ENCODE measurements at regions not wholly inside any gene's neighbourhood (a gene's known extent, or its start where the extent isn't known, plus 50 kb on each side); places are given as distances from the start of the nearest gene placed in this dataset.

- FAIRE-seq = no peak
- TF ChIP-seq SPI1 (IDR thresholded peaks at IDR 0.05; ENCODE audit: low read depth, low read length) = no peak
- TF ChIP-seq POLR2A (IDR thresholded peaks at IDR 0.05; ENCODE audit: low read depth, low read length) = no peak
- no peak for TF ChIP-seq PAX5 (IDR thresholded peaks at IDR 0.05; ENCODE audit: insufficient read depth, low read length, severe bottlenecking)
- TF ChIP-seq TAF1 (IDR thresholded peaks at IDR 0.05; ENCODE audit: low read depth, low read length) = no peak
- no peak for TF ChIP-seq POU2F2 (IDR thresholded peaks at IDR 0.05; ENCODE audit: low read depth, low read length)
- no peak for TF ChIP-seq POLR2AphosphoS5 (IDR thresholded peaks at IDR 0.05; ENCODE audit: low read depth, low read length)
- no peak for DNase-seq (ENCODE audit: insufficient read length, low spot score)
Measured at GRCh38 chr18:2070631-2071030, 500.7 kb downstream of the METTL4 start.

- DNase-seq (ENCODE audit: insufficient read length, low spot score) (no peak), FAIRE-seq (no peak)
- TF ChIP-seq POLR2A (IDR thresholded peaks at IDR 0.05; ENCODE audit: low read depth, low read length) (no peak), POU2F2 (IDR thresholded peaks at IDR 0.05; ENCODE audit: low read depth, low read length) (no peak), PAX5 (IDR thresholded peaks at IDR 0.05; ENCODE audit: insufficient read depth, low read length, severe bottlenecking) (no peak), POLR2AphosphoS5 (IDR thresholded peaks at IDR 0.05; ENCODE audit: low read depth, low read length) (no peak), SPI1 (IDR thresholded peaks at IDR 0.05; ENCODE audit: low read depth, low read length) (no peak), TAF1 (IDR thresholded peaks at IDR 0.05; ENCODE audit: low read depth, low read length) (no peak)
Measured at GRCh38 chr18:2075499-2075898, 495.8 kb downstream of the METTL4 start.

- DNase-seq (ENCODE audit: insufficient read length, low spot score) = no peak
- no peak for TF ChIP-seq POU2F2 (IDR thresholded peaks at IDR 0.05; ENCODE audit: low read depth, low read length)
- TF ChIP-seq POLR2A (IDR thresholded peaks at IDR 0.05; ENCODE audit: low read depth, low read length) = no peak
- TF ChIP-seq PAX5 (IDR thresholded peaks at IDR 0.05; ENCODE audit: insufficient read depth, low read length, severe bottlenecking) = no peak
- TF ChIP-seq SPI1 (IDR thresholded peaks at IDR 0.05; ENCODE audit: low read depth, low read length) = no peak
- TF ChIP-seq POLR2AphosphoS5 (IDR thresholded peaks at IDR 0.05; ENCODE audit: low read depth, low read length) = no peak
- no peak for TF ChIP-seq TAF1 (IDR thresholded peaks at IDR 0.05; ENCODE audit: low read depth, low read length)
- no peak for FAIRE-seq
Measured at GRCh38 chr18:2082676-2083075, 488.6 kb downstream of the METTL4 start.

GRCh38 chr18:2083691-2084090 lies 487.6 kb downstream of the METTL4 start:
- TF ChIP-seq POU2F2 (IDR thresholded peaks at IDR 0.05; ENCODE audit: low read depth, low read length) (no peak), POLR2AphosphoS5 (IDR thresholded peaks at IDR 0.05; ENCODE audit: low read depth, low read length) (no peak), TAF1 (IDR thresholded peaks at IDR 0.05; ENCODE audit: low read depth, low read length) (no peak), SPI1 (IDR thresholded peaks at IDR 0.05; ENCODE audit: low read depth, low read length) (no peak), POLR2A (IDR thresholded peaks at IDR 0.05; ENCODE audit: low read depth, low read length) (no peak), PAX5 (IDR thresholded peaks at IDR 0.05; ENCODE audit: insufficient read depth, low read length, severe bottlenecking) (no peak)
- no peak for FAIRE-seq
- DNase-seq (ENCODE audit: insufficient read length, low spot score) = no peak

GRCh38 chr18:2086439-2086838 lies 484.9 kb downstream of the METTL4 start:
- no peak for DNase-seq (ENCODE audit: insufficient read length, low spot score)
- no peak for FAIRE-seq
- TF ChIP-seq TAF1 (IDR thresholded peaks at IDR 0.05; ENCODE audit: low read depth, low read length) = no peak
- TF ChIP-seq POLR2A (IDR thresholded peaks at IDR 0.05; ENCODE audit: low read depth, low read length) = no peak
- no peak for TF ChIP-seq POLR2AphosphoS5 (IDR thresholded peaks at IDR 0.05; ENCODE audit: low read depth, low read length)
- no peak for TF ChIP-seq SPI1 (IDR thresholded peaks at IDR 0.05; ENCODE audit: low read depth, low read length)
- no peak for TF ChIP-seq PAX5 (IDR thresholded peaks at IDR 0.05; ENCODE audit: insufficient read depth, low read length, severe bottlenecking)
- no peak for TF ChIP-seq POU2F2 (IDR thresholded peaks at IDR 0.05; ENCODE audit: low read depth, low read length)

GRCh38 chr18:2087877-2088673 lies 483.2 kb downstream of the METTL4 start:
- FAIRE-seq = no peak
- TF ChIP-seq TAF1 (IDR thresholded peaks at IDR 0.05; ENCODE audit: low read depth, low read length) (no peak), PAX5 (IDR thresholded peaks at IDR 0.05; ENCODE audit: insufficient read depth, low read length, severe bottlenecking) (no peak), POLR2AphosphoS5 (IDR thresholded peaks at IDR 0.05; ENCODE audit: low read depth, low read length) (no peak), POU2F2 (IDR thresholded peaks at IDR 0.05; ENCODE audit: low read depth, low read length) (no peak), POLR2A (IDR thresholded peaks at IDR 0.05; ENCODE audit: low read depth, low read length) (no peak), SPI1 (IDR thresholded peaks at IDR 0.05; ENCODE audit: low read depth, low read length) (no peak)
- no peak for DNase-seq (ENCODE audit: insufficient read length, low spot score)

GRCh38 chr18:2089396-2089795 lies 481.9 kb downstream of the METTL4 start:
- TF ChIP-seq POLR2AphosphoS5 (IDR thresholded peaks at IDR 0.05; ENCODE audit: low read depth, low read length) = no peak
- no peak for TF ChIP-seq PAX5 (IDR thresholded peaks at IDR 0.05; ENCODE audit: insufficient read depth, low read length, severe bottlenecking)
- TF ChIP-seq TAF1 (IDR thresholded peaks at IDR 0.05; ENCODE audit: low read depth, low read length) = no peak
- no peak for TF ChIP-seq POU2F2 (IDR thresholded peaks at IDR 0.05; ENCODE audit: low read depth, low read length)
- no peak for TF ChIP-seq POLR2A (IDR thresholded peaks at IDR 0.05; ENCODE audit: low read depth, low read length)
- no peak for TF ChIP-seq SPI1 (IDR thresholded peaks at IDR 0.05; ENCODE audit: low read depth, low read length)
- DNase-seq (ENCODE audit: insufficient read length, low spot score) (no peak), FAIRE-seq (no peak)

- DNase-seq (ENCODE audit: insufficient read length, low spot score) (no peak), FAIRE-seq (no peak)
- TF ChIP-seq TAF1 (IDR thresholded peaks at IDR 0.05; ENCODE audit: low read depth, low read length) (no peak), POU2F2 (IDR thresholded peaks at IDR 0.05; ENCODE audit: low read depth, low read length) (no peak), POLR2A (IDR thresholded peaks at IDR 0.05; ENCODE audit: low read depth, low read length) (no peak), POLR2AphosphoS5 (IDR thresholded peaks at IDR 0.05; ENCODE audit: low read depth, low read length) (no peak), PAX5 (IDR thresholded peaks at IDR 0.05; ENCODE audit: insufficient read depth, low read length, severe bottlenecking) (no peak), SPI1 (IDR thresholded peaks at IDR 0.05; ENCODE audit: low read depth, low read length) (no peak)
Measured at GRCh38 chr18:2091937-2092336, 479.4 kb downstream of the METTL4 start.

- TF ChIP-seq TAF1 (IDR thresholded peaks at IDR 0.05; ENCODE audit: low read depth, low read length) (no peak), POU2F2 (IDR thresholded peaks at IDR 0.05; ENCODE audit: low read depth, low read length) (no peak), SPI1 (IDR thresholded peaks at IDR 0.05; ENCODE audit: low read depth, low read length) (no peak), POLR2A (IDR thresholded peaks at IDR 0.05; ENCODE audit: low read depth, low read length) (no peak), PAX5 (IDR thresholded peaks at IDR 0.05; ENCODE audit: insufficient read depth, low read length, severe bottlenecking) (no peak), POLR2AphosphoS5 (IDR thresholded peaks at IDR 0.05; ENCODE audit: low read depth, low read length) (no peak)
- DNase-seq (ENCODE audit: insufficient read length, low spot score) = no peak
- FAIRE-seq = no peak
Measured at GRCh38 chr18:2096551-2096950, 474.8 kb downstream of the METTL4 start.

Measured in GM12891 (cell line).